Prostate gland (tissue), 2 donors: ENCODE measurements at regions not wholly inside any gene's neighbourhood (a gene's known extent, or its start where the extent isn't known, plus 50 kb on each side); places are given as distances from the start of the nearest gene placed in this dataset.

Experiments
- DNase-seq: peaks from one replicate; pipeline ENCODE4 v3.0.0-alpha.2; 2019; ENCODE audit warnings: low spot score
- H3K27ac ChIP-seq, 2 donors: fragments of 200-600 bp; sonication (generic); 2 replicates each; pipeline ENCODE4 v1.5.1; 2017 to 2019
- H3K27me3 ChIP-seq: fragments of 200-600 bp; sonication (generic); replicated peaks from 2 replicates; pipeline ENCODE4 v1.5.1; 2019; ENCODE audit not compliant: insufficient read depth
- H3K36me3 ChIP-seq, 2 donors: fragments of 200-600 bp; sonication (generic); 1 replicate in 1 of 2; 2 replicates in 1 of 2; pipeline versions ENCODE4 v1.5.1 to v1.8.1; 2017 to 2019
- H3K4me1 ChIP-seq: fragments of 200-600 bp; sonication (generic); replicated peaks from 2 replicates; pipeline ENCODE4 v1.5.1; 2019
- H3K4me3 ChIP-seq, 2 donors: fragments of 200-600 bp; sonication (generic); 2 replicates each; pipeline ENCODE4 v1.5.1; 2017 to 2019
- H3K9me3 ChIP-seq: fragments of 200-600 bp; sonication (generic); 2 replicates; pipeline ENCODE4 v1.5.1; 2017
- POLR2A ChIP-seq: fragments of 450-650 bp; IDR thresholded peaks from one replicate; pipeline ENCODE4 v1.6.1; 2016; ENCODE audit warnings: antibody characterized with exemption, mild to moderate bottlenecking
- POLR2AphosphoS5 ChIP-seq: sonication (generic); formaldehyde crosslinking; IDR thresholded peaks from one replicate; pipeline ENCODE4 v1.6.1; 2017; ENCODE audit warnings: antibody characterized with exemption
- WGBS: methylation state at CpG from one replicate; pipeline ENCODE4 v1.1.5; 2018; 5-methylcytosine and 5-hydroxymethylcytosine counted together
- intact Hi-C: fragments of 100-400 bp; cut with DNase I; formaldehyde crosslinking; loops from one replicate; pipeline ENCODE4 v1.14.2; 2022
- TF ChIP-seq, protein P1 (sequence below), 4 experiments: fragments of 200-600 bp in 2 of 4; fragments of 450-650 bp in 2 of 4; sonication (generic) in 2 of 4; IDR thresholded peaks; 1 replicate in 3 of 4; 2 replicates in 1 of 4; pipeline ENCODE4 v1.5.1; 2016 to 2019; ENCODE audit warnings: antibody characterized with exemption in 4 of 4, mild to moderate bottlenecking in 2 of 4, moderate library complexity in 2 of 4

DNA sequence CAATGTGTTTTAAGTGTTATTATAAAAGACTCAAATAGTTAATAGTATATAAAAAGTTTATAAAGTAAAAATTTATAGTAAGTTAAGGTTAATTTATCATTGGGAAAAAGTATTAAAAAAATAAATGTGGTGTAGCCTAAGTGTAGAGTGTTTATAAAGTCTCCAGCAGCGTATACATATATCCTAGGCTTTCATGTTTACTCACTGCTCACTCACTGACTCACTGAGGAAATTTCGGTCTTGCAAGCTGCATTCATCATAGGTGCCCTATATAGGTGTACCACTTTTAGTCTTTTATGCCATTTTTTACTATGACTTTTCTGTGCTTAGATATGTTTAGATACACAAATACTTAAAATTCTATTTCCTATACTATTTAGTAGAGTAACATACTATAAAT is 866.0 kb downstream of the CBLN2 start:
- no peaks in the 10 kb centered on the region for H3K4me1 ChIP-seq
- H3K4me3 ChIP-seq: no peak overlapping the region
- intact Hi-C loops: no loop called here
- no peaks in the 10 kb centered on the region for H3K9me3 ChIP-seq
- TF ChIP-seq, protein P1, sequence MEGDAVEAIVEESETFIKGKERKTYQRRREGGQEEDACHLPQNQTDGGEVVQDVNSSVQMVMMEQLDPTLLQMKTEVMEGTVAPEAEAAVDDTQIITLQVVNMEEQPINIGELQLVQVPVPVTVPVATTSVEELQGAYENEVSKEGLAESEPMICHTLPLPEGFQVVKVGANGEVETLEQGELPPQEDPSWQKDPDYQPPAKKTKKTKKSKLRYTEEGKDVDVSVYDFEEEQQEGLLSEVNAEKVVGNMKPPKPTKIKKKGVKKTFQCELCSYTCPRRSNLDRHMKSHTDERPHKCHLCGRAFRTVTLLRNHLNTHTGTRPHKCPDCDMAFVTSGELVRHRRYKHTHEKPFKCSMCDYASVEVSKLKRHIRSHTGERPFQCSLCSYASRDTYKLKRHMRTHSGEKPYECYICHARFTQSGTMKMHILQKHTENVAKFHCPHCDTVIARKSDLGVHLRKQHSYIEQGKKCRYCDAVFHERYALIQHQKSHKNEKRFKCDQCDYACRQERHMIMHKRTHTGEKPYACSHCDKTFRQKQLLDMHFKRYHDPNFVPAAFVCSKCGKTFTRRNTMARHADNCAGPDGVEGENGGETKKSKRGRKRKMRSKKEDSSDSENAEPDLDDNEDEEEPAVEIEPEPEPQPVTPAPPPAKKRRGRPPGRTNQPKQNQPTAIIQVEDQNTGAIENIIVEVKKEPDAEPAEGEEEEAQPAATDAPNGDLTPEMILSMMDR (IDR thresholded peaks at IDR 0.05): no peak
- no peak for TF ChIP-seq POLR2AphosphoS5
- no peak for TF ChIP-seq POLR2A
- WGBS: 91% methylated on average over 2 of the region's 2 CpGs
- H3K36me3 ChIP-seq: no peaks in the 10 kb centered on the region
- DNase-seq: no peak
- no peaks in the 10 kb centered on the region for H3K27me3 ChIP-seq
- no peak overlapping the region for H3K27ac ChIP-seq

DNA sequence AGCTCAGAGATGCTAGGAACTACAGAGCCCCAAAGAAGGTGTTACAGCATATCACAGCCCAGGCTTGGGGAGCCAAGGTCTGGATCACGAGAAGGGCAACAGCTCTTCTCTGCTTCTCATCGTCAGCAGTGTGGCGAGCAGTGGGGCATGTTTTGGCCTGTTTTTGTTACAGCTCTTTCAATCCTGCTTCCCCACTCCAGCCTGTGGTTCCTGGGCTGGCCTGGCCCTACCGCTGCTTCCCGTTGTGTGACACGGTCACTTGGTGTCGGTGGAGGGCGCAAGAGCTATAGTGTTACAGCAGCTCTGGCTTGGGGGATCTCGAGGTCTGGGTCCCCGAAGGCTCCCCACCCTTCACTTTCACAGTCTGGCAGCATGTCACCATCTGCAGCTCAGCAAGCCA is 870.2 kb downstream of the CBLN2 start:
- TF ChIP-seq POLR2AphosphoS5 (no peak), POLR2A (no peak)
- TF ChIP-seq, protein P1 (IDR thresholded peaks at IDR 0.05): no peak
- intact Hi-C loops: no loop called here
- Histone ChIP-seq H3K36me3 (no peaks in the 10 kb centered on the region), H3K27me3 (no peaks in the 10 kb centered on the region), H3K4me1 (no peaks in the 10 kb centered on the region), H3K27ac (no peak overlapping the region), H3K4me3 (no peak overlapping the region), H3K9me3 (no peaks in the 10 kb centered on the region)
- WGBS: 84% methylated on average over 10 of the region's 10 CpGs
- DNase-seq: no peak

DNA sequence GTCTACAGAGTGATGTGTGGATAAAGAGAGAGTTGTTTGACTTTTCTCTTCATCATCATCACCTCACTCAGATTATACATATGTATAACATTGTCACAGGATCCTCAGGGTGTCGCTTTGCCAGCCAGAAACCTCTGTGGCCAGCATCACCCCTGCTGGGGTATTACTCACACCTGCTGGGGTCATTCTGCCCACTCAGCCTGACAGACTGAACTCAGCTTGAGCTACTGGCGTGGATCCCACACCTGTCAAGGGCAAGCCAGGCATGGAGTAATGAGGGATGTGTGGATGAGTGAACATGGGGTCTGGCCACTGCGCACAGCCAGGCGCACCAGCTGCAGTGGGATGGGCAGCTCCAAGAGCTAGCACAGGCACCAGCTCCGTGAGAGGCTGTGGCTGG is 870.6 kb downstream of the CBLN2 start:
- no peak for DNase-seq
- 87% methylated on average over 5 of the region's 5 CpGs for WGBS
- Histone ChIP-seq H3K36me3 (no peaks in the 10 kb centered on the region), H3K27me3 (no peaks in the 10 kb centered on the region), H3K9me3 (no peaks in the 10 kb centered on the region), H3K27ac (no peak overlapping the region), H3K4me1 (no peaks in the 10 kb centered on the region), H3K4me3 (no peak overlapping the region)
- intact Hi-C loops: no loop called here
- TF ChIP-seq, protein P1 (IDR thresholded peaks at IDR 0.05): no peak
- TF ChIP-seq POLR2A: no peak
- TF ChIP-seq POLR2AphosphoS5: no peak

DNA sequence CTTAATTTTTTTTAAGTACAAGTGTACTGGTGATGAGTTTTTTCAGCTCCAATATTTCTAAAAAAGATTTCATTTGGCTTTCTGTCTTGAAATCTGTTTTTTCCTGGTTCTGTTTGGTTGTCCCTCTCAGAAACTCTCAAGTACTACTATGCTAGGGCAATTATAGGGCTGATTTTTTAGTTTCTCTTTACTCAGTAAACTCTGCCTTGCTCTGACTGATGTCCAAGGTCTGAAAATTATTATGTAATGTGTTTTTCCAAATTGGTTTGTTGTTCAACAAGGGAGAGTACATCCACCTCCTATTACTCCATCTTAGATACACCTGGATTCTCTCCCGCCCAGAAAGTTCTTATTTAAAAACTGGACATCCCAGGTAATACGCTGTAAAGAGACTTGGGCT is 877.7 kb downstream of the CBLN2 start:
- WGBS: 94% methylated on average over 2 of the region's 2 CpGs
- no peaks in the 10 kb centered on the region for H3K36me3 ChIP-seq
- intact Hi-C loops: no loop called here

DNA sequence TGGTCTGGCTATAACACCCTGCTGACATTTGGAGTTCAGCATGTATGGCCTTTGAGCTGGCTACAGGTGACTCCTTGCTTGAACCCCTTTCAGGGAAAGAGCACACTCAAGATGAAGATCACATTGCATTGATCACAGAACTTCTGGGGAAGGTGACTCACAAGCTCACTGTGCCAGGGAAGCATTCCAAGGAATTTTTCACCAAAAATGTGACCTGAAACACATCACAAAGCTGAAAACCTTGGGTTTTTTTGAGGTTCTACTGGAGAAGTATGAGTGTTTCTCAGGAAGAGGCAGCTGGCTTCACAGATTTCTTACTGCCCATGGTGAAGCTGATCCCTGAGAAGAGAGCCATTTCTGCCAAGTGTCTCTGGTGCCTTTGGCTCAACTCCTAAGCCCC is 879.0 kb downstream of the CBLN2 start:
- H3K4me1 ChIP-seq: no peaks in the 10 kb centered on the region

More for the DNA sequence above, 877.7 kb downstream of the CBLN2 start:
- TF ChIP-seq POLR2AphosphoS5: no peak
- TF ChIP-seq, protein P1 (IDR thresholded peaks at IDR 0.05): no peak
- TF ChIP-seq POLR2A: no peak
- H3K27me3 ChIP-seq: no peaks in the 10 kb centered on the region
- no peak overlapping the region for H3K4me3 ChIP-seq
- DNase-seq: no peak
- H3K9me3 ChIP-seq: no peaks in the 10 kb centered on the region
- no peak overlapping the region for H3K27ac ChIP-seq
- no peaks in the 10 kb centered on the region for H3K4me1 ChIP-seq

More for the DNA sequence above, 879.0 kb downstream of the CBLN2 start:
- no peak overlapping the region for H3K4me3 ChIP-seq
- intact Hi-C loops: no loop called here
- DNase-seq: no peak
- no peak for TF ChIP-seq POLR2AphosphoS5
- TF ChIP-seq, protein P1 (IDR thresholded peaks at IDR 0.05): no peak
- TF ChIP-seq POLR2A: no peak
- H3K27ac ChIP-seq: no peak overlapping the region
- H3K36me3 ChIP-seq: no peaks in the 10 kb centered on the region
- H3K27me3 ChIP-seq: no peaks in the 10 kb centered on the region
- H3K9me3 ChIP-seq: no peaks in the 10 kb centered on the region
